NCI-H128 (cell line): ENCODE measurements at regions not wholly inside any gene's neighbourhood (a gene's known extent, or its start where the extent isn't known, plus 50 kb on each side); places are given as distances from the start of the nearest gene placed in this dataset.

Experiments used
- DNase-seq: peaks from one replicate; lab custom pipeline; 2025; ENCODE audit not compliant: unreplicated experiment; lab: John Stamatoyannopoulos, UW

- no peak for DNase-seq
Measured at GRCh38 chr4:189304167-189304566, 636.5 kb upstream of the FRG1 start.

- DNase-seq, result no peak
Measured at GRCh38 chr4:189304809-189305208, 635.9 kb upstream of the FRG1 start.

GRCh38 chr4:189305500-189305899, 635.2 kb upstream of the FRG1 start:
- no peak for DNase-seq

GRCh38 chr4:189311251-189311650, 629.4 kb upstream of the FRG1 start:
- DNase-seq, result no peak

GRCh38 chr4:189313064-189313463, 627.6 kb upstream of the FRG1 start:
- DNase-seq, result no peak

- no peak for DNase-seq
Measured at GRCh38 chr4:189313861-189314513, 626.7 kb upstream of the FRG1 start.

- no peak for DNase-seq
Measured at GRCh38 chr4:189322426-189322825, 618.2 kb upstream of the FRG1 start.

GRCh38 chr4:189341881-189342280, 598.8 kb upstream of the FRG1 start:
- DNase-seq, result no peak

- no peak for DNase-seq
Measured at GRCh38 chr4:189355590-189355989, 585.1 kb upstream of the FRG1 start.

GRCh38 chr4:189362364-189362763, 578.3 kb upstream of the FRG1 start:
- no peak for DNase-seq

- no peak for DNase-seq
Measured at GRCh38 chr4:189364032-189364449, 576.6 kb upstream of the FRG1 start.

GRCh38 chr4:189365451-189365850, 575.2 kb upstream of the FRG1 start:
- DNase-seq, result no peak

GRCh38 chr4:189367832-189368231, 572.8 kb upstream of the FRG1 start:
- no peak for DNase-seq

- no peak for DNase-seq
Measured at GRCh38 chr4:189374176-189374575, 566.5 kb upstream of the FRG1 start.

GRCh38 chr4:189376901-189377300, 563.8 kb upstream of the FRG1 start:
- no peak for DNase-seq

- no peak for DNase-seq
Measured at GRCh38 chr4:189377569-189377968, 563.1 kb upstream of the FRG1 start.

GRCh38 chr4:189385098-189385497, 555.6 kb upstream of the FRG1 start:
- no peak for DNase-seq

- DNase-seq, result no peak
Measured at GRCh38 chr4:189385579-189385978, 555.1 kb upstream of the FRG1 start.

GRCh38 chr4:189396435-189396834, 544.2 kb upstream of the FRG1 start:
- no peak for DNase-seq

- DNase-seq, result no peak
Measured at GRCh38 chr4:189404271-189404670, 536.4 kb upstream of the FRG1 start.

- DNase-seq, result no peak
Measured at GRCh38 chr4:189409158-189409557, 531.5 kb upstream of the FRG1 start.

- no peak for DNase-seq
Measured at GRCh38 chr4:189414021-189414420, 526.7 kb upstream of the FRG1 start.

GRCh38 chr4:189420572-189420971, 520.1 kb upstream of the FRG1 start:
- no peak for DNase-seq
